ENCODE measurements at regions not wholly inside any gene's neighbourhood (a gene's known extent, or its start where the extent isn't known, plus 50 kb on each side); places are given as distances from the start of the nearest gene placed in this dataset.

DNA sequence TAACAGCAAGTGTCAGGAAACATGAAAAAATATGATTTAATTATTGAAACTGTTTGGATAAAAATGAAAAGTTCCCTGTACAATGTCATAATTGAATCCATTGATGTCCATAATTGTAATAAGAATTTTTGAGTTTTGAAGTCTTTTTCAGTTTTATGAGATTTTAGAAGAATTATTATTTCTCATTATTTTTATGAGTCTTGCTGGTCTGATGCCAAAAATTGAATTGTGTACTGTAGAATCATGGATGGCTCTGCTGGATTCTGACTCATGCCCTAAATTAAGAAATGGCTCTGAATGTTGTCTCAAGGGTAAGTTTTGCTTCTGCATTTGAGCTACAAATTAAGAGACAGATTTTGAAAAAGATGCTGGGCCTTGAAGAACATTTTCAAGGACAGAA is 132.8 kb upstream of the MAP9 start:
- Histone ChIP-seq H3K27ac (ENCODE audit: low read depth, low read length, poor library complexity, severe bottlenecking) (no peak overlapping the region), H3K4me1 (ENCODE audit: insufficient read depth, low read length, poor library complexity, severe bottlenecking) (no peaks in the 10 kb centered on the region), H2AFZ (ENCODE audit: low read length) (no peak overlapping the region), H3K36me3 (ENCODE audit: insufficient read depth, low read length) (no peaks in the 10 kb centered on the region), H3K4me3 (ENCODE audit: low read depth, low read length, poor library complexity, severe bottlenecking) (no peak overlapping the region), H3K9me3 (ENCODE audit: low read length) (no peaks in the 10 kb centered on the region), H3K79me2 (ENCODE audit: insufficient read depth, low read depth, low read length) (no peaks in the 10 kb centered on the region), H3K4me2 (ENCODE audit: low read length) (no peak overlapping the region), H4K20me1 (ENCODE audit: insufficient read depth, low read length) (no peaks in the 10 kb centered on the region), H3K9me2 (ENCODE audit: insufficient read depth, low read length) (no peaks in the 10 kb centered on the region)
- intact Hi-C loops (cut with micrococcal nuclease; ENCODE audit: unreplicated experiment) = no loop called here
- no peak for TF ChIP-seq EZH2phosphoT487 (IDR thresholded peaks at IDR 0.05; ENCODE audit: borderline replicate concordance, low read depth, low read length)
- TF ChIP-seq, protein P1, sequence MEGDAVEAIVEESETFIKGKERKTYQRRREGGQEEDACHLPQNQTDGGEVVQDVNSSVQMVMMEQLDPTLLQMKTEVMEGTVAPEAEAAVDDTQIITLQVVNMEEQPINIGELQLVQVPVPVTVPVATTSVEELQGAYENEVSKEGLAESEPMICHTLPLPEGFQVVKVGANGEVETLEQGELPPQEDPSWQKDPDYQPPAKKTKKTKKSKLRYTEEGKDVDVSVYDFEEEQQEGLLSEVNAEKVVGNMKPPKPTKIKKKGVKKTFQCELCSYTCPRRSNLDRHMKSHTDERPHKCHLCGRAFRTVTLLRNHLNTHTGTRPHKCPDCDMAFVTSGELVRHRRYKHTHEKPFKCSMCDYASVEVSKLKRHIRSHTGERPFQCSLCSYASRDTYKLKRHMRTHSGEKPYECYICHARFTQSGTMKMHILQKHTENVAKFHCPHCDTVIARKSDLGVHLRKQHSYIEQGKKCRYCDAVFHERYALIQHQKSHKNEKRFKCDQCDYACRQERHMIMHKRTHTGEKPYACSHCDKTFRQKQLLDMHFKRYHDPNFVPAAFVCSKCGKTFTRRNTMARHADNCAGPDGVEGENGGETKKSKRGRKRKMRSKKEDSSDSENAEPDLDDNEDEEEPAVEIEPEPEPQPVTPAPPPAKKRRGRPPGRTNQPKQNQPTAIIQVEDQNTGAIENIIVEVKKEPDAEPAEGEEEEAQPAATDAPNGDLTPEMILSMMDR (conservative IDR thresholded peaks at IDR 0.05; ENCODE audit: low read length) = no peak
- DNase-seq (ENCODE audit: low spot score) = no peak
- CTCF ChIA-PET (ENCODE audit: unreplicated experiment) = no interaction called here
- BruUV-seq (replicated peaks) = no TSS peak
- POLR2A ChIA-PET = interaction anchor here (0.5 kb wide), 1 partner anchor 392 kb away, joined by 4 read pairs; no protein-coding TSS in a partner anchor

DNA sequence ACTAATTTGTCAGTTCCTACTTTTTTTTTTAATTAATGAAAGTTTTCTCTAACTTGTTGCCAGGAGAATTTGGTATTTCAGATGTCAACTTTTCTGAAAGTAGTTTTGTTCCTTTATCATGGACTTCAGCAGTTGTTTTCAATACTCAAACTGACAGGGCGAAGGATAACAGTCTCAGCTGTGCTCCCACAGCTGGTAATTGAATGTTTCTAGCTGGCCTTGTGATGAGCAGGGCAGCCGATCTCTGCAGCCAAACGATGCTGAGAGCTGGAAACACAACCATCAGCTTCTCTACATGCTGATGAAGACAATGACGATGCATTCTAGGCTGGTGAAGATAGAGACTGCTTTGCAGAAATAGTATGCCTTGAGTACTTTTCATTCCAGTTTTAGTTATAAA is 130.0 kb upstream of the MAP9 start:
- H2AFZ ChIP-seq (ENCODE audit: low read length) = no peak overlapping the region
- no peak overlapping the region for H3K4me3 ChIP-seq (ENCODE audit: low read depth, low read length, poor library complexity, severe bottlenecking)
- H4K20me1 ChIP-seq (ENCODE audit: insufficient read depth, low read length) = no peaks in the 10 kb centered on the region
- no peaks in the 10 kb centered on the region for H3K9me2 ChIP-seq (ENCODE audit: insufficient read depth, low read length)
- BruUV-seq (replicated peaks) = no TSS peak
- TF ChIP-seq EZH2phosphoT487 (IDR thresholded peaks at IDR 0.05; ENCODE audit: borderline replicate concordance, low read depth, low read length) = no peak
- TF ChIP-seq, protein P1 (conservative IDR thresholded peaks at IDR 0.05; ENCODE audit: low read length) = no peak
- H3K4me2 ChIP-seq (ENCODE audit: low read length) = no peak overlapping the region
- no peak overlapping the region for H3K27ac ChIP-seq (ENCODE audit: low read depth, low read length, poor library complexity, severe bottlenecking)
- H3K36me3 ChIP-seq (ENCODE audit: insufficient read depth, low read length) = no peaks in the 10 kb centered on the region
- no peaks in the 10 kb centered on the region for H3K4me1 ChIP-seq (ENCODE audit: insufficient read depth, low read length, poor library complexity, severe bottlenecking)
- DNase-seq (ENCODE audit: low spot score) = no peak
- ChIA-PET POLR2A (no interaction called here), CTCF (ENCODE audit: unreplicated experiment) (no interaction called here)
- no peaks in the 10 kb centered on the region for H3K79me2 ChIP-seq (ENCODE audit: insufficient read depth, low read depth, low read length)
- intact Hi-C loops (cut with micrococcal nuclease; ENCODE audit: unreplicated experiment) = no loop called here
- no peaks in the 10 kb centered on the region for H3K9me3 ChIP-seq (ENCODE audit: low read length)

- Histone ChIP-seq H2AFZ (ENCODE audit: low read length) (no peak overlapping the region), H3K9me3 (ENCODE audit: low read length) (no peaks in the 10 kb centered on the region), H3K36me3 (ENCODE audit: insufficient read depth, low read length) (no peaks in the 10 kb centered on the region), H3K27ac (ENCODE audit: low read depth, low read length, poor library complexity, severe bottlenecking) (no peak overlapping the region), H4K20me1 (ENCODE audit: insufficient read depth, low read length) (no peaks in the 10 kb centered on the region), H3K4me3 (ENCODE audit: low read depth, low read length, poor library complexity, severe bottlenecking) (no peak overlapping the region), H3K9me2 (ENCODE audit: insufficient read depth, low read length) (no peaks in the 10 kb centered on the region), H3K79me2 (ENCODE audit: insufficient read depth, low read depth, low read length) (no peaks in the 10 kb centered on the region), H3K4me2 (ENCODE audit: low read length) (no peak overlapping the region), H3K4me1 (ENCODE audit: insufficient read depth, low read length, poor library complexity, severe bottlenecking) (no peaks in the 10 kb centered on the region)
- DNase-seq (ENCODE audit: low spot score) = no peak
- BruUV-seq (replicated peaks) = no TSS peak
- POLR2A ChIA-PET = no interaction called here
- CTCF ChIA-PET (ENCODE audit: unreplicated experiment) = no interaction called here
- intact Hi-C loops (cut with micrococcal nuclease; ENCODE audit: unreplicated experiment) = no loop called here
- TF ChIP-seq, protein P1 (conservative IDR thresholded peaks at IDR 0.05; ENCODE audit: low read length) = no peak
- TF ChIP-seq EZH2phosphoT487 (IDR thresholded peaks at IDR 0.05; ENCODE audit: borderline replicate concordance, low read depth, low read length) = no peak
These were observed 128.6 kb upstream of the MAP9 start for GRCh38 chr4:155505321-155505720.

Measured in OCI-LY7 (cell line).